GM23248 (cell line): ENCODE measurements at regions not wholly inside any gene's neighbourhood (a gene's known extent, or its start where the extent isn't known, plus 50 kb on each side); places are given as distances from the start of the nearest gene placed in this dataset.

Experiments
- EZH2 ChIP-seq: fragments of 200-600 bp; sonication (generic); IDR thresholded peaks from 2 replicates; pipeline ENCODE4 v1.6.1; 2018; ENCODE audit warnings: antibody characterized with exemption, mild to moderate bottlenecking; ENCODE audit not compliant: insufficient read depth, poor library complexity, severe bottlenecking
- EZH2phosphoT487 ChIP-seq: fragments of 200-600 bp; sonication (generic); IDR thresholded peaks from 2 replicates; pipeline ENCODE4 v1.6.1; 2018; ENCODE audit warnings: antibody characterized with exemption, moderate library complexity, mild to moderate bottlenecking, low read depth; ENCODE audit not compliant: insufficient read depth

DNA sequence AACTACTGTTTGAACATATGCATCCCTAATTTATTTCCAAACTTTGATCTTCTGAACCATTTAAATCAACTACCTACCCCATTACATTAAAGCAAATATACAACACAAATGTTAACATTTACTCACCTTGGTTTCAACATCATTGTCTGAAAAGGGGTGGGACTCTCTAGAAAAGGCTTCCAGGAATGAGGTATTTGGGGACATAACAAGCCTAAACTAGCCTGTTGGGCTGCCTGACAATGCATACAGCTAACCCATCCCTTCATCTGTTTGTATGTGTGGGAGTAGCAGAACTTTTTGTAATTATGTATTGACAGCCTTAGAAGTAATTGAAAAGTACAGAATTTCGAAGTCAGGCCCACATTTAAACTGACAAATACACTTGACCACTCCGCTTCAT lies 2225.9 kb upstream of the C9orf72 start:
- TF ChIP-seq EZH2 (no peak), EZH2phosphoT487 (no peak)
